Neuron (in vitro differentiated cells): ENCODE measurements at regions not wholly inside any gene's neighbourhood (a gene's known extent, or its start where the extent isn't known, plus 50 kb on each side); places are given as distances from the start of the nearest gene placed in this dataset.

Experiments
- H2AFZ ChIP-seq: one replicate; pipeline ENCODE4 v1.6.1; 2013; ENCODE audit warnings: low read depth, mild to moderate bottlenecking, inconsistent platforms, low read length, moderate library complexity
- H3K27me3 ChIP-seq: one replicate; pipeline ENCODE4 v1.6.1; 2013; ENCODE audit warnings: low read length; ENCODE audit not compliant: insufficient read depth
- H3K36me3 ChIP-seq: one replicate; pipeline ENCODE4 v1.6.1; 2013; ENCODE audit warnings: low read length; ENCODE audit not compliant: insufficient read depth
- H3K4me1 ChIP-seq: one replicate; pipeline ENCODE4 v1.6.1; 2013; ENCODE audit warnings: low read length; ENCODE audit not compliant: insufficient read depth
- H3K4me3 ChIP-seq: 2 replicates; pipeline ENCODE4 v1.5.1; 2013; ENCODE audit warnings: mild to moderate bottlenecking, low read length, moderate library complexity
- H3K9me3 ChIP-seq: one replicate; pipeline ENCODE4 v1.6.1; 2013; ENCODE audit warnings: low read length

DNA sequence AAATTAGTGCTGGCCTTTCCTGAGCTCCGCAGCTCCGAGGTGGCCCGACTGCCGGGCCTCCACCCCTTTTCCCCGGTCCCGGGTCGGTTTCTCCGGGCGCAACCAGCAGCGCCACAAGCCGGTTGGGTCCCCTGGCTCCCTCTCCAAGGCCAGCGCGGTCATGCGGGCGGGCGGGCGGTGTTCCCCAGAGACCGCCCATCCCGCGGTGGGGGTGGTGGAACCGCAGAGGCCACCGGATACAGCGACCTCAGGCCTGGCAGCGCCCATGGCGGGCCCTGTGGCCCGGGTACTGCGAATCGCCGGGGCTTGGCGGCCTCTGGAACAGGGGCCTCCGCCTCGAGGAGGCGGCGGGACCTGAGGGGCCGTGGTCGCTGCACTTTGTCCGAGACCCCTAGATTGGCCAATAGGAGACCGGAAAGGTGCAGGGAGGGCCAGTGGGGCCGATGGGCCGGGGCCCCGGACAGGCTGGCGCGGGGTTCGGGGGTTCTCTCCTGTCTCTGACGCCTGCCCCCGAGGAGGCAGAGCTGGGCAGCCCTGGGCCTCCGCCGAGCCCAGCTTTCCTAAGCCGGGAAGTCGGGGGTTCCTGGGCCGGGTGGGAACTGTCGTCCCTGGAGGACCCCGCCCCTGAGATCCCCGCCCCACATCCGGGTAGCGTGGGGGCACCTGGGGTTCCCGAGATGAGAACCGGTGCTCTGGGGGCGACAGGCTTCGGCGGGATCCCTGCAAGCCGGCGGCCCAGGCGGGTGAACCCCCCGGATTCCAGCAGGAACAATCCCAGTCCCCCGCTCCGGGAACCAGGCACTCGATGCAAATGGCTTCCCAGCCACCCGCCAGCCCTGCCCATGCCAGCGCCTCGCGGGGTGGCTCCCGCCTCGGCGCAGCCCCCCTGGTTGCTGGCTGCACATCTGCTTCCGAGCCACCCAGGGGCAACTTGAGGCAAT lies 293.9 kb downstream of the ZSWIM6 start:
- Histone ChIP-seq H3K9me3 (no peaks in the 10 kb centered on the region), H3K4me3 (no peak overlapping the region), H3K4me1 (peaks cover 18% of the 10 kb centered on the region), H3K27me3 (no peaks in the 10 kb centered on the region), H3K36me3 (no peaks in the 10 kb centered on the region), H2AFZ (peak overlapping the region; percentile 84)

DNA sequence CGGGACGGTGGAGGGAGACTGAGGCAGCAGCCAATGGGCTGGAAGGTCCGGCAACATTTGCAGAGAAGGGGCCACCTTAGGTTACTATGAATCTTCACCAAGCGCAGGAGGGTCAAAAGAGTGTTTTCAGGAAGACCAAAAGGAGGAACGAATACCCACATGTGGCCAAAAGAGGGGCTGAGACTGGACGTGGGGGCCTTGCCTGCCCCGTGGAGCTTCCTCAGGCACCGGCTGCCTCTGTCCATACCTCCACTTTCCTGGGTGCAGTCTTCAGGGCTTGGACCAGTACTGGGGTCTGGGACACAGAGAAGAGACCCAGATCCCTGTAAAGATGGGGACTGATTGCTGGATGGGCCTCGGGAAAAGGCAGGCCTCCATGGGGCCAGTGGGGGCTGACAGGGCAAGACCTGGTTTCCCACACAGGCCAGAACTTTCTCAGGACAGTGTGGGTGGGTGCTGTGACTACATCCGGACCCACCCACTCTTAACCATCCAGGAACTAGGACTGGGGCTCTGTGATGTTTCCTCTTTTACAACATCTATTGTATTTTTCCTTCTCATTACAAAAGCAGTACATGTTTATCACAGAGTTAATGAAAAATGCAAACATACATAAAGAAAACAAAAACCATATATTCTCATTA lies 294.7 kb downstream of the ZSWIM6 start:
- no peak overlapping the region for H3K4me3 ChIP-seq
- H3K9me3 ChIP-seq, result no peaks in the 10 kb centered on the region
- H3K27me3 ChIP-seq, result no peaks in the 10 kb centered on the region
- peaks cover 22% of the 10 kb centered on the region for H3K4me1 ChIP-seq
- no peaks in the 10 kb centered on the region for H3K36me3 ChIP-seq
- no peak overlapping the region for H2AFZ ChIP-seq

DNA sequence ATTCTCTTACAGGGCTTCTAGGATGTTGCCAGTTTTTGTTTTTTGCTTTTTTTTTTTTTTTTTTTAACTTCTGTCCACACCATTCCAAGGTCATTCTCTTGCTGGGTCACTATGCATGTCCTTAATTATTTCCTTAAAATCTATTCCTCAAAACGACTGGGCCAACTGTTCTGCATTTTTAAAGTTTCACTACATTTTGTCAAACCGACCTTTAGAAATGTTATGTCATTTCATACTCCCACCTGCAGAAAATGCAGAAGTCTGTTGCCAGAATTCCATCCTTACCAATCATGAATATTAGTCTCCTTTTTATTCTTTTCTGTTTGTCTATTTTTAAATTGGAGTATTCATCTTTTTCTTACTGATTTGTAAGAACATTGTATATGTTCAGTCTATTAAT lies 295.5 kb downstream of the ZSWIM6 start:
- Histone ChIP-seq H3K4me3 (no peak overlapping the region), H3K9me3 (no peaks in the 10 kb centered on the region), H2AFZ (no peak overlapping the region), H3K27me3 (no peaks in the 10 kb centered on the region), H3K36me3 (no peaks in the 10 kb centered on the region), H3K4me1 (peaks cover 29% of the 10 kb centered on the region)

DNA sequence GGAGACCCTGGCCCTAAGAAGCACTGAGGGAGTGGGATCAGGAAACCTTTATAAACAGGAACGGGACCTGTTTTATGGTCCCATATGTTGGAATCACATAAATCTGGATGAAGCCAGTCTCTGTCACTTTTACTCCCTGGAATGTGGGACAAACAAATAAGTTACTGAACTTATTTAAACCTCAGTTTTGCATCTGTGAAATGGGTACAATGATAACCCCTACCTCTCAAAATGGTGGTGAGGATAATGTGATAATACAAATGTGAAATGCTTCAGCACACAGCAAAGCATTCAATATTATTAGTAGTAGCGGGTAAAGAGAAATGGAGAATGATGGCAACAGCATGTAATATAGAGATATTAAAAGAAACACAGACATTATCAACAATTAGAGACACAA lies 298.9 kb downstream of the ZSWIM6 start:
- H3K9me3 ChIP-seq, result no peaks in the 10 kb centered on the region
- H2AFZ ChIP-seq, result peak overlapping the region; percentile 60
- no peaks in the 10 kb centered on the region for H3K36me3 ChIP-seq
- H3K4me3 ChIP-seq, result no peak overlapping the region
- H3K4me1 ChIP-seq, result peaks cover 16% of the 10 kb centered on the region
- H3K27me3 ChIP-seq, result no peaks in the 10 kb centered on the region

DNA sequence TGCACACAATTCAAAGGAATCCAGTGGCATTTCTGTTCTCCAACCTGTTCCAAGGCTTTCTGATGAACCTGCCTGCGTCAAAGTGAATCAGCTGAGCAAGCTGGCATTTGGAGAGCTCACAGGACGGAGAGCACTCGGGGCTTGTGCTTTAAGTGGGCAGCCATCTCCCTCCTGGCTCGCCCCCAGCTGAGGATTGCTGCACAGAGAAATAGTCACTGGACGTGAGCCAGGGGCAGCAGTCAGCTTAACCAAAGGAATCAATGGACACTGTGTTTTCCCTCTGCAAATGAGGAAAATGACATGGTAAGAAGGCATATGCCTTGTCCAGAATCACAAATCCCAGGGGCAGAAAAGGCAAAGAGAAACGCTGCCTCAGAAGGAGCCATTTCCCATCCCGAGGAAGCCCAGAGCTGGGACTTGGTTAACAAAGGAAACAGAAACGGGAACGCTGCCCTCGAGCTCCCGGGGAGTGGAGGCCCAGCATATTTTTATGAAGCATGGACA lies 299.4 kb downstream of the ZSWIM6 start:
- Histone ChIP-seq H3K27me3 (no peaks in the 10 kb centered on the region), H3K4me3 (peak overlapping the region; percentile 15), H3K4me1 (peaks cover 16% of the 10 kb centered on the region), H3K9me3 (no peaks in the 10 kb centered on the region), H2AFZ (peak overlapping the region; percentile 60), H3K36me3 (no peaks in the 10 kb centered on the region)

DNA sequence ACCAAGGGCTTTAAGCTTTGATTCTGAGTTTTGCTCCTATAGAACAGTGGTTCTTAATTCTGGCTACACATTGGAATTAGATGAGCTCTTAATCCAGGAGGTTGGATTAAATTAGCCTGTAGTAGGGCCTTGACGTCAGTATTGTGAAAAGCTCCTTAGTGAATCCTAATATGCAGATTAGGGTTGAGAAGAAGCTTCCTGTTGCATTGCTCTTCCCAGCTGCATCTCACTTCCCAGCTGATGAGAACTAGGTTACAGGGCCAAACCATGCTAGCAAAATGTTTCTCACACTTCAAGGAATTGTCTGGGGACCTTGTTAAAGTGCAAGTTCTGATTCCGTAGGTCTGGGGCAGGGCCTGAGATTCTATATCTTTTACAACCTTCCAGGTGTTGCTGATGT lies 300.0 kb downstream of the ZSWIM6 start:
- H3K4me1 ChIP-seq, result peaks cover 20% of the 10 kb centered on the region
- H3K36me3 ChIP-seq, result no peaks in the 10 kb centered on the region
- peak overlapping the region; percentile 15 for H3K4me3 ChIP-seq
- H3K27me3 ChIP-seq, result no peaks in the 10 kb centered on the region
- no peaks in the 10 kb centered on the region for H3K9me3 ChIP-seq
- peak overlapping the region; percentile 60 for H2AFZ ChIP-seq

DNA sequence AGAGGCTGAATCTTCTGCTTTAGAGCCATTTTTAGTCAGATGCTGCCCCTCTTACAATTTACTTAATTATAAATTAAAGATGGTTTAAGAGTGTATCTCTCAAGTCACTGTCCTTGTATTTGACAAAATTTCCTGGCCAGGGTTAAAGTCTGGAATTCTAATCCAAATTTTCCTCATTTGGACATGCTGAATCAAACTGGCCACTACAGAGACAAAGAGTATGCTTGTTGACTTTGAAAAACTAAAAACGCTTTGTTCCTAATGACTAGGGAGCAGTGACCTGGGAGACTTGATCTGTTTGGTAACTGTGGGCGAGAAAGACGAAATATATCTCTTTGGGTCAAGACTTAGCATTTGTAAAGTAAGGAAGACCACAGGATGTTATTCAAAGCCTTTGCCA lies 303.2 kb downstream of the ZSWIM6 start:
- Histone ChIP-seq H3K4me3 (no peak overlapping the region), H3K9me3 (no peaks in the 10 kb centered on the region), H3K36me3 (no peaks in the 10 kb centered on the region), H2AFZ (no peak overlapping the region), H3K27me3 (no peaks in the 10 kb centered on the region), H3K4me1 (peaks cover 40% of the 10 kb centered on the region)

DNA sequence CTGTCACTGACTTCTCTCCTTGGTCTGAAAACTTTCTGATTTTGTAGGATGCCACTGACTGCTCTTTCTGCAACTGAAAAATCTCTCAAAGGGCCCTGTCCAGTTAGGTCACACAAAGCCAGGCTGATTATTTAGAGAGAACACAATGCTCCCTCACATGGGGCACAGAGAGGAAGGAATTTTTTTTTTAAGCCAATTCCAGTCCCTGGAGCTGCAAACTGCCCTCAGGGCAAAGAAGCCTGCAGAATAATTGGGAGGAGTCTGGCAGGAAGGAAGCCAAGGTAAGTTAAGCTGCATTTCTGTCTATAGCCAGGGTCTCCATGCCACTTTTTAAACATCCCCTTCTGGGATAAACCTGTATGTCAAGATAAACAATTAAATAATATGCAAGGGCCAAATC lies 305.5 kb downstream of the ZSWIM6 start:
- no peak overlapping the region for H2AFZ ChIP-seq
- H3K4me3 ChIP-seq, result no peak overlapping the region
- no peaks in the 10 kb centered on the region for H3K27me3 ChIP-seq
- H3K9me3 ChIP-seq, result no peaks in the 10 kb centered on the region
- peaks cover 42% of the 10 kb centered on the region for H3K4me1 ChIP-seq
- no peaks in the 10 kb centered on the region for H3K36me3 ChIP-seq

DNA sequence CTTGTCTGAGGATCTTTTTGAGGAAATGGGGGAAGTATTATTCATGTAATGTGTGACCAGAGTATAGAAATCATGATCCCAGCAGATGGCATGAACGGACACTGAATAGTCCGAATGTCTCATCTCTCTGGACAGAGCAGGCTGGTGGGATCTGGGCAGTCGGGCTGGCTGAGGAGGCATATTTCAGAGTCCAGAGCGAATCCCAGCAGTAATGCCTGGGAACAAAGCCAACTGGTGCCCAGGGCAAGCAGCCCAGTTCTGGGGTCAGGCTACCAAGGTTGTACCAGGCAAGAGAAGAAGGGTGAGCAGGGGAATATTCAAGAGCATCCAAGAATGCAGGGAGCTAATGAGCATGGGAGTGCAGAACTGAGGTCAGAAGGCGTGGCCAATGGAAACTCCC lies 306.4 kb downstream of the ZSWIM6 start:
- Histone ChIP-seq H3K27me3 (no peaks in the 10 kb centered on the region), H3K9me3 (no peaks in the 10 kb centered on the region), H3K4me1 (peaks cover 39% of the 10 kb centered on the region), H3K4me3 (no peak overlapping the region), H3K36me3 (no peaks in the 10 kb centered on the region), H2AFZ (no peak overlapping the region)

DNA sequence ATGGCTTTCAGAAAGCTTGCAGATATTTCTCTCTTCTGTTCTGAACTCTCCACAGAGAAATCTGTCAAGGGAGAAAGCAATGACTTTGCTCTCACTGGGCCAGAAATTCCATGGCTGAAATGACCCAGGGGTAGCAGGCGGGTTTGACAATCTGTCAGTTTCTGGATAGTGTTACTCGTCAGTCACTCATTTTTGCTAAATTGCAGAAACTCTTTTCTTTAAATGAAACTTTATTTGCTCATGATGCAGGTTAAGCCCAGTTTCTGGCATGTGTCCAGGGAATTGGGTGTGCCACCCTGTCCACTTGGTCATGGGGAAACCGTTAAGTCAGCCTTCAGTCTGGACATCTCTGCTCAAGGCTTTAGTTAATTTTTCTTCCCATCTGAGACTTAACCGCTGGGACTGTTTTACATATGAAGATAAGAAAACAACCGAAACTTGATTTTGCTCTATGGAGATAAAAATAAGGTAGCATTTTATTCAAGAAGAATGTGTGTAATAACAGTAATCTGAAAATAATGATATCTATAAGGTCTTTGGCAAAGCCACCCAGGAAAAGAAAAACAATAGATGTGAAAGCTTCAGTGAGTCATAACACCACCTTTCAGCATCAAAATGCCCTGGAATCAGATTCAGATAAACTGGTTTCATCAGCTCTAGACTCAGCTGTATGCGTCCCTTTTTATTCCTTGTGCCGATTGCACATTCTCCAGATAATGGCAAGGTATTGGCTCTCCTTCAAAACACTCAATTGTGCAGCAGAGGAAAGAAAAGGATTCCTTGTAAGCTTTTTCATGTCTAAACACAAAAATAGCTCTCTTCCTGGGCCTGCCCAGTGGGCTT lies 308.3 kb downstream of the ZSWIM6 start:
- no peaks in the 10 kb centered on the region for H3K36me3 ChIP-seq
- no peaks in the 10 kb centered on the region for H3K27me3 ChIP-seq
- H2AFZ ChIP-seq, result no peak overlapping the region
- no peak overlapping the region for H3K4me3 ChIP-seq
- no peaks in the 10 kb centered on the region for H3K9me3 ChIP-seq
- H3K4me1 ChIP-seq, result peaks cover 39% of the 10 kb centered on the region

DNA sequence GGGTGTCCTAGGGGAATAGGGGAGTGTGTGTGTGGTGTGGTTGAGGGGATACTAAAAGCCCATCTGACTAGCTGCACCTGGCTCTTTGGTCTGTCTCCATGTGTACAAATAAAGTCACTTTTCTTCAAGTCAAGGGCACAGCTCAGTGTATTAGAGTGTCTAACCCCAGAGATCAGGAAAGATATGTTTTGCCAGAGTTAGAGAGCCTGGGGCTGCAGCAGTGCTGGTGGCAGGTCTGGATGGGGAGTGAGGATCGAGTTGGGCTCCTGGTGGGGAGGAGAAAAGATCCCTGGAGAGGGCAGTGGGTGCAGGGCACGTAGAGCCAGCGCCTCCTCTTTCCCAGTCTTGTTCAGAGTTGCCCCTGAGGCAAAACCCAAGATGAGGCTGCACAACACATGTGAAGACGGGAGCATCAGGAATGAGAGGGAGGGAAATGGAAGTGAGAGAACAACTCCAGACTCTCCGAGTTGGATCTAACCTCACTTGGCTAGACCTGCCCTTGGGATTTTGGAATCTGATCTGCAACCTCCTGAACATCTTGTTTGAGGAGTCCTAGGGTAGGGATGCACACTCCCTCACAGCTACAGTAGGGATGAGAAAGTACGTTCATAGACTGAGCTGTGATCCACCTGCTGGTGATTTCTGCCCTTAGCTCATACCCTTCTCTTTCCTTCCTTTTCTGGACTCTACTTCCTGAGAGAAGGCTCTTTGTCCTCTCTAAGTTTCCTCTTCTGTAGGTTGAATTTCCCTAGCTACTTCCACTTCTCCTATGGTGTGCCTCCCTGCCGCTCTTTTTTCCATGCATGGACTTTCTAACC lies 309.9 kb downstream of the ZSWIM6 start:
- no peak overlapping the region for H2AFZ ChIP-seq
- H3K36me3 ChIP-seq, result no peaks in the 10 kb centered on the region
- no peak overlapping the region for H3K4me3 ChIP-seq
- peaks cover 37% of the 10 kb centered on the region for H3K4me1 ChIP-seq
- H3K27me3 ChIP-seq, result no peaks in the 10 kb centered on the region
- H3K9me3 ChIP-seq, result no peaks in the 10 kb centered on the region

DNA sequence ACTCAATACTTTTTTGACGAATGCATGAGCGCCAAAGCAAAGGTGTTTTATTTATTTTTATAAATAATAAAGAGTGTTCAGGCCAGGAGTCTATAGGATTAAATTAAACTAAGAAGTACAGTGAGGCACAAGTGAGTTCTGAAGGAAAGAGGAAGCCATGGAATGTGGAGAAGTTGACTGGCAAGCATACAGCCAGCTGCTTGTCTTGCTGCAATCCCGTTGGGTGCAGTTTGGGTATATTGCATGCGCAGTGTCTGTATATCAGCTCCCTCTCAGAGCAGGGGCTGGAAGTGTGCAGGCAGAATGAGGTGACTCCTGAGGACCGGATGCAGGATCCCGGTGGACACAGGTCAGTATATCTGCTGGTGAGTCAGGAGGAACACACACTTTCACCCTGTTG lies 315.6 kb downstream of the ZSWIM6 start:
- H3K9me3 ChIP-seq, result peaks cover 1% of the 10 kb centered on the region
- no peak overlapping the region for H2AFZ ChIP-seq
- H3K27me3 ChIP-seq, result no peaks in the 10 kb centered on the region
- no peaks in the 10 kb centered on the region for H3K36me3 ChIP-seq
- H3K4me1 ChIP-seq, result peaks cover 5% of the 10 kb centered on the region
- H3K4me3 ChIP-seq, result no peak overlapping the region
